Endothelial cell of hepatic sinusoid (primary cell): ENCODE measurements at regions not wholly inside any gene's neighbourhood (a gene's known extent, or its start where the extent isn't known, plus 50 kb on each side); places are given as distances from the start of the nearest gene placed in this dataset.

ENCODE experiments used
- in situ Hi-C: cut with HindIII; loops from 2 replicates; pipeline ENCODE4 v1.10.0; 2017; ENCODE audit warnings: low sequenced_read_pairs

DNA sequence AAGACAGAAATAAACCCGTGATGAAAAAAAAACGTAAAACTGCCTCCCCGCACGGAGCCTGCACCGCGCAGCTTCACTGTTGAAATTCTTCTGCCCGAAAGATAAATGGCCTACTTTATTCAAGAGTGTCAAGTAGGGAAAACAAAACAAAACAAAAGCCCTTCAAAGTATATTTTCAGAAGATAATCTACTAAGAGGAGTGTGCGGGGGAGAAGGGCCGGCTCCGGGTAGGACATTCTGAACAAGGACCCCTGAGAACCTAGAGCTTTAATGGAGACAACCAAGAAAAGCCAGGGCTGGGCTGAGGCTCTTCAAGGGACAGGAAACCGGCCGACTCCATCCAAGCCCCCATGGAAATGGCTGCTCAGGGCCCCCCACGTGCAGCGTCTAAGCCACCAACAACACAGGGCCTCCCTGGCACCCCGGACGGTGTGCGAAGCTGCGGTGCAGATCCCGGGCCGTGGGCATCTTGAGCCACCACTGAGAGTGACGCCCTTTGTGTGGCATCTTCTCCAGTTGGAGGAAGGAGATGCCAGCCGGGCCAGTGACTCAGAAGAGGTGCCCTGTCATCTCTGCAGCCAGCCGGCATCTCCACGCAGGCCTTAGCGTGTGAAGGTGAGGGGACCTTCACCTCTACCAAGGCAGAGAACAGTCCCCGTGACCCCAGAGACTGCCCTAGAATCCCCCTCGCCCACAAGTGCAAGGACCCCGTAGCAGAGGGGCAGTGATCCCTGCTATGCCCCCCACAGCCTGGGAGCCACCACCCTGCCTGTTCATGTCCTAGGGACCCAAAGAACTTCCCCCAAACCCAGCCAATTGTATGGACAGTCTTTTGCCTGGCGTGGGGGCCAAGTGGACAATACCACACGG is 250.8 kb downstream of the C16orf95 start:
- in situ Hi-C loops = no loop called here

DNA sequence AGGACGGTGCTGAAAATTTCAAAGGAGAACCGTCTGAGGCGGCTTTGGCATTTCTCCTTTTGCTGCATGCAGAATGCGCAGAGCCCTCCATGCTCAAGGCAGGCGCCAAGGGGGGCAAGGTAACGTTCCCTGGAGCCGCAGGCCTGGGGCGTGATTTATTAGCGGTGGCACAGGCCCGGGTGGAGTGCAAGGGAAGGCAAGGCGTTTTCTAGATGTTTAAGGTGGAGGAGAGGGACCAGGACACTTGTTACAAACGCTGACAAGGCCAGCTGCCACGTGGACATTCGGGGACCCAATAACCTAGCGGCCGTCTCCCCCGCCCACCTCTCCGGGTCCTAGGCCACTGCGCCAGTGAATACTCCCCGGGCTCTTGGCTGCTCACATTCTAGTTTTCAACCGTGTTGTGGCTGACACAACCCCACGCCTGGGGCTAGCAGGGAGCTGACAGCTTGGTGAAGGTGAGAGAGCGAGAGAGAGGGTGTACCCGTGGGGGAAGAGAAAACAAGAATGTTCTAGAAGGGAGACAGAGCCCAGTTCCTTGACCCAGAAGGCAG is 250.1 kb downstream of the C16orf95 start:
- in situ Hi-C loops = no loop called here

DNA sequence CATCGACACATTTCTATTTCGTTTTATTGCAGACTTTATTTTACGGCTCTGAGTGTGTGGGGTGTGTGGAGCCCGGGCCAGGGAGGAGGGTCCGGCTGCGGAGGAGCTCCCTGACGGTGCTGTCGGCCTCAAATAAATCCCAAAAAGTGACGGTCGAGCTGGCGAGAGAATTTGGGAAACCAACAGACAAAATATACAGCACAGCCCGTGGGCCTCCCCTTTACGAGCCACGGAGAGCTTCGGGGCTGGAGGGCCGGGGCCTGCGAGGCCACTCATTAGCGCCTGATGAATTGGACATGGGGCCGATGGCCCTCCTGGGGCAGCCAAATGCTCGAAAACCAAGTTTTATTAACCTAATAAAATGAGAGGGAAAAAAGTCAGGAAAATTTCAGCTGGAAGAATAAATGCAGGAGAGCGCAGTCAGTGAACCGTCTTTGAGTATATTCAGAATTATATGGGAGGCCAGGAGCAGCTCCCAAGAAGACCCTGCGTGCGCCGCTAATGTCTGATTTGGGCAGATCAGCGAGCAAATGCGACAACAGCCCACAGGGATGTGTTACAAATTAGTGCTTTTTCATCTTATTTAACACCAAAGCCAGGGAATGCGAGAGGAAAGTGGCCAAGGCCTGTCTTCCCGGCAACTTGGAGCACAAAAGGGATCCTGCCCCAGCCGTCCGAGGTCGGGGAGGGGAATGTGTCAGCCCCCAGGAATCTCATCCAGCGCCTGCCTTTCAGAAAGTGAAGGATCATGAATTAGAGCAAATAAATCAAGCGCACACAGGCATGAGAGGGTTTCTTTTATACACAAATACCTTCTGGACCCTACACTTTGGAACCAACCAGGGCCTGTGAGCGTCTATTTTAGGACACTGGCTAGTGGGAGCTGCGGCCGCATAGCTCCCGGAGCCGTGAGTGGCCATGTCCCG is 249.1 kb downstream of the C16orf95 start:
- in situ Hi-C loops = no loop called here

DNA sequence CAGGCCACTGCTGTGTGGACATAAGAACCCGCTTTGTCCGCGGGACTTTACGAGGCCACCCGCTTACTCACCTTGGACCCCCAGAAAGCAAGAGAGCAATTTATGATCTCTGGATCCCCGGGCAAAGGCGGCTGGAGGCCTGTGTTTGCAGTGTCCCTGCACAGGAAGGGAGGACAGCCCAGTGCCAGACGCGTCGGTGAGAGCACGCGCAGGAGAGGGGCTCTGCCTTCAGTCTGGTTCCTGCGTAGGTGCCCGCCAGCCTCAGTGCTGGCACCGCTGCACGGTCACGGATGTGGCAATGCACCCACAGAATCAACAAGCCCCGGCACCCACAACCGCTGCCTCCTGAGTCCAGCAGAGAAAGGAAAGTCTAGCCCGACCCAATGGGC is 248.4 kb downstream of the C16orf95 start:
- in situ Hi-C loops = no loop called here

DNA sequence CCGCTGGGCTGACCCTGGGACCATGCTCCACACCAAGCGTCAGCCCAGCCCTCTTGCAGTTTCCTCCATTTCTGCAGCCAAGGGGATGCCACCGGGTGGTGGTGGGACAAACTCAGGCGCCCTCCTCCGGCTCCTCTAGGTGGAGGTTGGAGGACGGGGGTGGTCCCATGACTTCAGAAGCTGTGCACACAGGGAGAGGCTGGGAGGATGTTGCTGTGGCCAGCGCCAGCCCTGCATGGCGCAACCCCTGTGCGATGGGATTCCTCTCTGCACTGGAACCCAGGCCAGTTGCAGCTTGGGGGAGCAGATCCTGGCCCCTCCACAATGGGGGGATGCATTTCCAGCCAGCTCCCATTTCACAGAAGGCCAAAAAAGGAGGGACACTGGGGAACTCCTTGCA is 246.5 kb downstream of the C16orf95 start:
- in situ Hi-C loops = no loop called here

DNA sequence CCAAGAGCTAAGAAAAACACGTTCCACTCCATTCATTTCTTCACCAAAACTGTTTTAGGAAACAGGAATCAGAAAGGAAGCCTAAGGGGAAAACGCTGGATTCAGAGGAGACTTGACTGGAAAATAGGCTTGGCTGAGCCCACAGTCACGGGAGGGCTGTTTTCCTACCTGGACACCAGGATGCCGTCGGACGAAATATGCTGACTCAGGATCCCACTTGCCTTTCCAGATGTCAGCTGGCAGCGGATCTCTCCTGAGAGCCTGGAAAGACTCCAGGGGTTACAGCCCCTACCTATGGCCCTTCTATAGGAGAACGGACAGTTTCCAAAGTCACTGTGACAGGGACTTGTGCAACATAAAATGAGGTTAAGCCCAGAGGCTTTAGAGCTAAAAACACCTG is 245.1 kb downstream of the C16orf95 start:
- in situ Hi-C loops = no loop called here

DNA sequence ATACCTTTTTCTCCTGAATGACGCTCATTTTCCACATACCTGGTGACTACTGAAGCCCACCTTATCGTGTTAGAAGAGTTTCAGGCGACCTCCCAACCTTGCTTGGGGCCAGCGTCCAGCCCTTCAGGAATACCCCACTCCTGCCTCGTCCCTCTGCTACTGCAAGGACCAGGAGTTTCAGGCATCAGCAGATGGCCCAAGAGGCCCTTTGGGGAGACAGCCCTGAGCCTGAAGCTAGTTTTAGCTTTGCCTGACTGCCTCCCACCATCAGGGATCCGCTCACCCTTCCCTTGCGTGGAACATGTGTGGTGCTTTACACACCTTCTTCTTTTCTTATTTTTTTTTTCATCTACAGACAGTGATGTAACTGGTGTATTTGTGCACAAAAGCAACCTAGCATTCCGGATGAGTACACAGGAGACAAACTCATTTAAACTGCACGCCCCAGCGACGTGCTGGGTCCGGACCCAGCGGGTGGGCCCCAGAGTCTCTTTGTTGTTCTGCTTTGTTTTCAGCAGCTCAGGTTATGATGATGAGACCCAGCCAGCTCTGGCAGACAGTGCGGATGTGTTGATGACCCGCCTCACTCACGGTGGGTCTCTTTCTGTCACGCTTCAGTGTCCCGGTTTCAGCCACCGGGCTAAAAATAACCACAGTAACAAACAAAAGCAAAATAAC is 242.4 kb downstream of the C16orf95 start:
- in situ Hi-C loops = no loop called here

DNA sequence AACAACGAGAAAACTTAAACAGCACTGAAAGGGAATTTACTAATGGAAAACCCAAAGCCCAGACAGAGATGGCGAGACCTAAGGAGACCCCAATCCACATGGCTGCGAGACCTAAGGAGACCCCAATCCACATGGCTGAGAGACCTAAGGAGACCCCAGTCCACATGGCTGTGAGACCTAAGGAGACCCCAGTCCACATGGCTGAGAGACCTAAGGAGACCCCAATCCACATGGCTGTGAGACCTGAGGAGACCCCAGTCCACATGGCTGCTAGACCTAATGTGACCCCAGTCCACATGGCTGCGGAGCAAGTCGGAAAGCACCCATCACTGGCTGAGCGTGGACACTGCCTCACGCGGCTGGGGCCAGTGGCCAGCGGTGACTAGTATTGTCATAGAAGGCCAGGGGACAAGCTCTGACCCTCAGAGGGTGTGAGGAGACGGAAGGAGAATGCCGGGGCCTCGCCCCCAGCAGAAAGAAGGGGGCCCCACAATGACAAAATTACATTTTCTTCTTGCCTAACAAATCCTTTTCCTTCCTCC is 241.8 kb downstream of the C16orf95 start:
- in situ Hi-C loops = no loop called here

DNA sequence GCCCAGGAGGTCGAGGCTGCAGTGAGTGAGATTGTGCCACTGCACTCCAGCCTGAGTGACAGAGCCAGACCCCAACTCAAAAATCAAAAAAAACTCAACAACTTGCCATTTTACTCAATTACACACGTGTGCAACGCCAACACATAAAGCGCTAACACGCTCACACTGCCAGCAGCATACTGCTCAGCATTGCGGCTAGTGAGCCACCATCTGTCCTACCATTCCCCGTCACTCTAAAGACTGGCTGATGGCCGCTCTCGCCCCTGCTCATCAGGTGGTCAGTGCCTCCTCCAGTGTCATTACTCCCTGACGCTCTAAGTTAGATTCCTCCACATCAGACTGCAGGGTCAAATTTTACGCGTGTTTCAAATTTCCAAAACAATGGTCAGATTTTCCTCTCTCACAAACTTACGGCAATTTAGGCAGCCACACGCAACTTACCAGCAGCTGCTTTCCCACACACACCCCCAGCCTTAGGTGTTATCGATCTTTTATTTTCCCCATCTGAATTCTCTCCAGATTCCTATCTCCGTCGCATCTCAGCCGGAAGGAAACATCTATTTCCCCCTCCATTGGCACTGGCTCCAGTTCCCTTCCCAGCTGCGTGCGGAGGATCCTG is 240.8 kb downstream of the C16orf95 start:
- in situ Hi-C loops = no loop called here

DNA sequence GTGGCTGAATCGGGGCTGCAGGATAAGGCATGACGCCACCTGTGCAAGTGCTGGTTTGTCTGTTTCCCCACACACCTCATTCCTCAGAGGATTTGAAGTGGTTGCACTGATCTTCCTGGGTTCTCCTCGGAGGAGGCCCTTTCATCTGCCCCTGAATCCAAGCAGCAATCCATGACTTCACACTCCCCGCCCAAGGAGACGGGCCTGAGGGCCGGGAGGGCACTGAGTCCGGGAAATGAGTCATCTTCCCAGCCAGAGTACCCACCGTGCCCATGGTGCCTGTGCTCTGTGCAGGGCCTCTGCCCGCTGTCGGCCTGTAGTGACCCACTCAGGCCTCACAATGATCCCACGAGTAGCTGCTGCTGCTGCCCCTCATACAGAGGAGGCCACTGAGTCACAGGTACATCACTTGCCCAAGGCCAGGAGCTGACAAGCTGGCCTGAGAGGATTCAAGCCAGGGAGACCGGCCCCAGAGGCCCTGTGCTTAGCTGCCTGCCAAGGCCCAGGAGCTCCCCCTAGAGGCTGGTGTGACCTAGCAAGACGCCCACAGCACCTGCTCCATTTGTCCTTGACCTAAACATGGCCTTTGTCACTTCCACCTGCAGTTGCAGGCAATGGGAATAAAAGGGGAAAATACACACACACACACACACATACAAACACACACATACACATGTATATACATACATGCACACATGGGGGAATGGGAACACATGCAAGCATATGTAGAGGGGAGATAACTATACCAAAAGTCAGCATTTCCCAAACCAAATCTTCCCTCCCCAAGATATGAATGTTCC is 240.0 kb downstream of the C16orf95 start:
- in situ Hi-C loops = no loop called here

DNA sequence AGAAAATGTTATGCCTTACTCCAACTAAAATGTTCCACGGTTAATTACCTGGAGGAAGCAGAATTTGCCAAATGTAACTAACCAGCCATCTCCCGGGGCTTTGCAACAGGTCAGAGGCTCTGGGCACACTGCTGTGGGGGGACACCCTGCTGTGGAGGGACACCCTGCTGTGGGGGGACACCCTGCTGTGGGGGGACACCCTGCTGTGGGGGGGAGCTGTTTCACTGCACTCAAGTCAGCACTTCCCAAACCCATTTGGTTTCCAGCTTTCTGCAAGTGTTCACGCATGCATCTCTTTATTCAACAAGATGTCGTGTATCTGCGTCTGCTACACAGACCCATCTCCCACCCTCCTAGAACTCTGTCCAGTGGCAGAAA is 239.5 kb downstream of the C16orf95 start:
- in situ Hi-C loops = no loop called here

DNA sequence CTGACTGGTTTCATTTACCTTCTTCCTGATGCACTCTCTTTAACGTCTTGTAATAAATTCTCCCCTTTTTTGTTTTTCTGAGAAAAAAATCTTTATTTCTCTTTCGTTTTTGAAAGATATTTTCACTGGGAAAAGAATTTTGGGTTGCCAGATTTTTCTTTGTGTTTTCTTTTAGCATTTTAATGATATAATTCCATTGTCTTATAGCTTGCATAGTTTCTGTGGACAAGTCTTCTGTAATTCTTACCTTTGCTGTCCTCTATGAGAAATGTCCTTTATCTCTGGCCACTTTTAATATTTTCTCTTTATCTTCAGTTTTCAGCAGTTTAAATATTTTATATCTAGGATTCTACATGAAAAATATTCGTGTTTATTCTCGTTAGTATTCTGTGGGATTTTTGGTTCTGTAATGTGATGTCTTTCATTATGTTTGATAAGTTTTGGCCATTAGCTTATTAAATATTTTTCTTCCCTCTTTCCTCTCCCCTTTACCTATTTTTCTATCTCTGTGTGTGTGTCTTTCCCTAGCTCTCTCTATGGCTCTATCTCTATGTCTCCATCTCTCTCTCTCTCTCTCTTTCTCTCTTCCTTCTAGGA is 236.5 kb downstream of the C16orf95 start:
- in situ Hi-C loops = no loop called here

DNA sequence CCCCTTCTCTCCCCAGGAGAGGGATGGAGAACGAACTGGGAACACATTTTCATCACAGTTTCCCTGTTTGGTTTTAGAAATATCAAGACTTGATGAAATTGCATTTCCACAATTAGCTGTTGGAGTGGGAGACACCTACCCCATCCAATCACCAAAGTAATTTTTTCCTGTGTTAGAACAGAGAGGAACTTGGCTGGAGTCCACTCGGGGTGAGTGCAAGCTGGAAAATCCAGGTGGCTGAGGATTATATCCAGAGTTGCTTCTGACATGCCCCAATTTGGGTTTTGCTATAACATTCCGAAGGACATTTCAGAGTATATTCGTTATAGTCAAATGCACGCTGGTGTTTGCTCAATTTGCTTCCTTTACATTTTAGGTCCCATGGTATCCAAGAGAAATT is 231.8 kb downstream of the C16orf95 start:
- in situ Hi-C loops = loop anchor here (5.0 kb wide), 1 partner anchor 52 kb away; no protein-coding TSS in a partner anchor

DNA sequence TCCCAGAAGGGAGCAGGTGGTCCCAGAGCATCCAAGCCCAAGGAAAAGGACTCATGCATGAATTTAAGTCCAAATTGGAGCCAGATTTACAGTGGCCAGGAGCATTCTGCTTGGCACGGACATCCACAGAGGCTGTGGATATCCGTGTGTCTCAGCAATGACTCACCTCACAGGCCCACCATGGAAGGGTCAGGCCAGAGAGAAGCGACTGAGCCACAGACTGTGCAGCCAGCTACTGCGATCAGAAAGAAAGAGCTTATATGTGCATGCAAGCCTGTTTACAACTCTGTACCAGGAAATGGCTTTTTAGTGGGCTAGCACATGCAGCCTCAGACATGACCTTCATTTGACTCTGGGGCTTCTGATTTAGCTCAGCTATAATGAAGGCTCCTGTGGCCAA is 231.0 kb downstream of the C16orf95 start:
- in situ Hi-C loops = loop anchor here (5.0 kb wide), 1 partner anchor 51 kb away; no protein-coding TSS in a partner anchor

DNA sequence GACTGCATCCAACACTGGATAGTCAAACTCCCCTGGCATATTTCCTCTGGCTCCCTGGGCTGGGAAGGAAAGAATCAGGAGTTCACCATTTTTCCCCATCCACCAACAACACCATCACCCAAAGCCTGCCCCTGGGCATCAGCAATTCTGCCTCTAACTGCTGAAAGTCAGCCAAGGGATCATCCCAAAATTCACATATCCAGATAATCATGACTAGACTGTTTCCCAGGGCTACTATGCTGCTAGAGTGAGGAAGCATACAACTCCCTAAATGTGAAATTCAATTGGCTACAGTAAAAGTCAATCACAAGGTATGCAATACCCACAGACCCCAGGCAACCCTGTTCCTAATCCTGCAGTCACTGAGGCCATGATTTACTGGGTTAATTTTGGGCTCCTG is 230.6 kb downstream of the C16orf95 start:
- in situ Hi-C loops = loop anchor here (5.0 kb wide), 1 partner anchor 51 kb away; no protein-coding TSS in a partner anchor

DNA sequence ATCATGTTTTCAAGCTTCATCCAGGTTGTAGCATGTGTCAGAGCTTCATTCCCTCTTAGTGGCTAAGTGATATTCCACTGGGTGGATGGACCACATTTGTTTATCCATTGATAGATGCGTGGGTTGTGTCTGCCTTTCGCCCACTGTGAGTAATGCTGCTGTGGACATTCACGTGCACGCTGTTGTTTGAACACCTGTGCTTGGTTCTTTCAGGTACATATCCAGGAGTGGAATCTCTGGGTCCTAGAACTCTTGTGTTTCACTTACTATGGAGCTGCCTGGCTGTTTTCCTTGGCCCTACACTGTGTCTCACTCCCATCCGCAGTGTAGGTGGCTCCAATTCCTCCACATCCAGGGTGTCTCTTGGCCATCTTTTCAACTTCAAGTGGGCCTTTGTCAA is 224.2 kb downstream of the C16orf95 start:
- in situ Hi-C loops = no loop called here

DNA sequence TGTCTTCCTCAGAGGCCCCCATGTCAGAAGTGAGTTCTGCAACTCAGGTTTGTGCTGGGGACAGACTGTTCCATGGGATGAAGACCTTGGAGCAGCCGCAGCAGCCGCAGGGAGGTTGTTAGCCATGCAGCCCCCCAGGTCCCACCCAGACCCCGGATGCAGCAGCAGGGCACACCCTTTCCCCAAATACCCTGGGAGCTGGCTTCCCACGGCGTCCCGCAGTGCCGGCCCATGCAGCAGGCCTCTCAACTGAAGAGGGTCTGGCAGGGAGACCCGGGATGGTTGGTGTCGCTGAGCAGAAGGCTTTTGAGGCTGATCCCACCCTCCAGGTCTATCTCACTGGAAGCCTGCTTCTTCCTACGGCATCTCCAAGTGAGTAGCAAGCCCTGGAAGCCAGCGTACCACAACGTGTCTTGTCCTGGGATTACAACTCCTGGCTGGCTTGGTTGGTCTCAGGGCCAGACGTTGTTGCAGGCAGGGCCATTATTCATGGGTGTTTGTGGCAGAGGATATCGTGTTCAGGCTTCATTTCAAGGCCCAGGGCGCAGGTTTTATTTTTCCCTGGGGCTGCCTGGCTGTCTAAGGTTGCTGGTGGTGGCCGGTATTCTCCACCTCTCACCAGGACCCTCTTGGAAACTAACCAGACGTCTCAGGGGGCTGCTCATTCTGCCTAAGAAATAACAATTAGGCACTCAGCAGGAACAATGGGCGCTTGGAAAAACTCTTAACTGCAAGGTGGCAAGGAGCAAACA is 223.2 kb downstream of the C16orf95 start:
- in situ Hi-C loops = no loop called here

DNA sequence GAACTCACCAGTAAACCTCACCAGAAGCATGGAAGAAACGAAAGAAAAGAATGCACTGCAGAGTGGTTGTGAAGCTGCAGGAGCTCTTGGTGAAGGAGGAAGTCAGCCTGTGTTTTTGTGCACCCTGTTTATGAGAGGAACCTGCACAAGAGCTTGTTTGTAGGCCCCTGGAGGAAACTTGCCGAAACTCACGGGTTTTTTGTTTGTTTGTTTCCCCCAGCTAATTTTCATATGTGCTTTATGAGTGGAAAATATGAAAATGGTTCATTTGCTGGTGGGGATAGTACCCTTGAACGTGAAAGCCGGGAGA is 222.7 kb downstream of the C16orf95 start:
- in situ Hi-C loops = no loop called here
